GM12891 (cell line): ENCODE measurements at regions not wholly inside any gene's neighbourhood (a gene's known extent, or its start where the extent isn't known, plus 50 kb on each side); places are given as distances from the start of the nearest gene placed in this dataset.

Source experiments
- DNase-seq: peaks from one replicate; pipeline ENCODE4 v3.0.0; 2011; ENCODE audit warnings: low spot score; ENCODE audit not compliant: insufficient read length
- FAIRE-seq: peaks from 2 replicates; lab custom pipeline; 2011; peaks lifted over from hg19 to GRCh38; lab: Jason Lieb, UNC
- PAX5 ChIP-seq: IDR thresholded peaks from 2 replicates; pipeline ENCODE4 v1.6.1; 2011; ENCODE audit warnings: low read length, moderate library complexity, mild to moderate bottlenecking; ENCODE audit not compliant: insufficient read depth, severe bottlenecking
- POLR2A ChIP-seq: IDR thresholded peaks from 2 replicates; pipeline ENCODE4 v1.6.1; 2011; ENCODE audit warnings: low read depth, low read length, control low read depth
- POLR2AphosphoS5 ChIP-seq: IDR thresholded peaks from 2 replicates; pipeline ENCODE4 v1.6.1; 2011; ENCODE audit warnings: low read depth, low read length, control low read depth
- POU2F2 ChIP-seq: IDR thresholded peaks from 2 replicates; pipeline ENCODE4 v1.6.1; 2011; ENCODE audit warnings: low read depth, mild to moderate bottlenecking, control low read depth, low read length, moderate library complexity
- SPI1 ChIP-seq: IDR thresholded peaks from 2 replicates; pipeline ENCODE4 v1.6.1; 2011; ENCODE audit warnings: low read depth, low read length, control low read depth
- TAF1 ChIP-seq: IDR thresholded peaks from 2 replicates; pipeline ENCODE4 v1.6.1; 2011; ENCODE audit warnings: low read depth, low read length, control low read depth

GRCh38 chr3:18735005-18735404 is 309.9 kb upstream of the SATB1 start:
- DNase-seq (no peak), FAIRE-seq (no peak)
- TF ChIP-seq POU2F2 (no peak), PAX5 (no peak), TAF1 (no peak), SPI1 (no peak), POLR2A (no peak)

DNA sequence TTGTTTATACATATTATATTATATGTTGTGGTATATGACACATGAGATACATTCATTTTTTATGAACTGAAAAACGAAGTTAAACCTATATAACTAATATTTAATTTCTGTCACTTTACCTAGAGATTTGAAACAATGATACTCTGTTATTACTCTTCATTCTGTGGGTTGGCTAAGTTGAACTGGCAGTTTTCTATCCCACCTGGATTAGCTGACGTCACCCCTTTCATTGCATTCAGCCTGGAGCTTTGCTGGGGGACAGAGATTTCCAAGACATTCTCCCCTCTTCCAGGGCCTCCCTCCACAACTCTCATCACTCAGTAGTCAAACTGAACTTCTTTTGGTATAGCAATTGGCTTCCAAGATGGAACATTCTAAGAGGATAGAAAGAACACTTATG is 309.2 kb upstream of the SATB1 start:
- FAIRE-seq (no peak), DNase-seq (no peak)
- TF ChIP-seq POLR2AphosphoS5 = no peak
- TF ChIP-seq SPI1 = no peak
- TF ChIP-seq POU2F2 = no peak
- TF ChIP-seq PAX5 = no peak
- TF ChIP-seq TAF1 = no peak
- no peak for TF ChIP-seq POLR2A

DNA sequence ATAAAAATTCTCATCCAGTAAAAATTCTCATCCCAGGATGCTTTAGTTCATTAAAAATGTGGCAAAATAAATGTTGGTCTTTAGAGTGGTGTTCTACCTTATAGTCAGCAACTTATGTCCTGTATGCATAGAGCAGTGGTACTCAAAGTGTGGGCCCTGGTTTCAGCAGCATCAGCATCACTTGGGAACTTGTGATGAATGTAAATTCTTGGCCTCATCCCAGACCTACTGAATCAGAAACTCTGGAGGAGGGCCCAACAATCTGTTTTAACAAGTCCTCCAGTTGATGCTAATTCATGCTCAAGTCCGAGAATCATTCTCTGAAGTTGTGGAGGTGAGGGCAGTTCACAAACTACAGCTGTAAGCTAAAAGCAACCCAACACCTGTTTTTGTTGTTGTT is 307.3 kb upstream of the SATB1 start:
- TF ChIP-seq POLR2AphosphoS5 (no peak), TAF1 (no peak), PAX5 (no peak), POU2F2 (no peak), POLR2A (no peak), SPI1 (no peak)
- FAIRE-seq (no peak), DNase-seq (no peak)

- no peak for TF ChIP-seq POLR2A
- no peak for TF ChIP-seq POU2F2
- TF ChIP-seq PAX5 = no peak
- TF ChIP-seq TAF1 = no peak
- TF ChIP-seq SPI1 = no peak
- TF ChIP-seq POLR2AphosphoS5 = no peak
- no peak for FAIRE-seq
- DNase-seq = no peak
Observed at GRCh38 chr3:18730491-18730890, 305.4 kb upstream of the SATB1 start.

- no peak for TF ChIP-seq PAX5
- TF ChIP-seq TAF1 = no peak
- TF ChIP-seq POLR2AphosphoS5 = no peak
- no peak for TF ChIP-seq POU2F2
- TF ChIP-seq SPI1 = no peak
- no peak for TF ChIP-seq POLR2A
- FAIRE-seq = peak; percentile 41
- no peak for DNase-seq
Observed at GRCh38 chr3:18729671-18730070, 304.5 kb upstream of the SATB1 start.

DNA sequence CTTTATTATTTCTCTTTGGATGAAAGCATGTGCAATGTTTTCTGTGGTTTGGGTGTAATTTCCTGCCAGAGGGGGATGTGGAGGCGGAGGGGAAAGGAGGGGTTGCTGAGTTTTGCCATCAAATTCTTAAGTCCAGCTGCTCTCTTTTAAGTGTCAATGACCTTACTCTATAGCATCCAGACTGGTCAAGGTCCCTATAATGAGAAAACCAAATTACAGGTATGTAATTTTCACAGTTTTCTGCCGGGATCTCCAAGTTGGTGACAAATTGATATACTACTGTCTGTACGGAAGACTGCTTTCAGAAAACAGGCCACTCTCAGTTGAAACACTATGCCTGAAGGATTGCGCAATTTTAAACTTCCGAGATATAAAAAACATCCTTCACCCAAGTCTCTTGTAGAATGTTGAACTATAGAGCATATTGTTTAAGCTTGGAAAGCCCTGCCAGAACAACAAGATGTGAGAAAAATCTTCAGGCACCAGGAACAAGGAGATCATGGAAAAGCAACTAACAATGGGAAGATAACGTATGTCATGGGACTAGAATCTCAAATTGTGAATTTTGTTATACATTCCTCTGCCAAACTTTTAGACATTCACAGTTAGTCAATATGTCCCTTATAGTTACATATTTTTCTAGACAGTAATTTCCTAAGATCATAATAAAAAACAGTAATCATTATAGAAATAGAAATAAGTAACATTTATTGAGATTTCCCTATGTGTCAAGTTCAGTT is 300.7 kb upstream of the SATB1 start:
- DNase-seq = no peak
- TF ChIP-seq TAF1 = no peak
- no peak for TF ChIP-seq POLR2AphosphoS5
- TF ChIP-seq SPI1 = no peak
- TF ChIP-seq POLR2A = no peak
- no peak for TF ChIP-seq PAX5
- no peak for TF ChIP-seq POU2F2
- peak; percentile 59 for FAIRE-seq

DNA sequence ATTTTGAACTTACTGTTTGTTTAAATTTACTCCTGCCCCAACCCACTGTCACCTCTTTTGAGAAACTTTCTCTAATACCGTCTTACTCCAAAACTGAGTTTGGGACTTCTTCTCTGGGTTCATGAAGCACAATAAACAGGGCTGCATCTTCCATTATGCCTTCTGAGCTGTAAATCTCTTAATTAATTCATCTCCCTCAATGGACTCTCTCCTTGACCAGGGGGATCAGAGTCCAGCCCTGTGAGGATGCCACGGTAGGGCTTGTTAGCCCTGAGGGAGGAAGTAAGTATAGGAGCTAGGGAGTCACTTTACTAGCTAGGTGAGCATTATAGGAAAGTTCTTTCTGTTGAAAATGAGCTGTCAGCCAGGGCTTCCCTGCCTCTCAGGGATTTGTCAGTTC is 299.3 kb upstream of the SATB1 start:
- no peak for TF ChIP-seq POLR2AphosphoS5
- no peak for TF ChIP-seq SPI1
- TF ChIP-seq POU2F2 = no peak
- TF ChIP-seq TAF1 = no peak
- no peak for TF ChIP-seq PAX5
- no peak for TF ChIP-seq POLR2A
- DNase-seq = no peak
- FAIRE-seq = no peak

DNA sequence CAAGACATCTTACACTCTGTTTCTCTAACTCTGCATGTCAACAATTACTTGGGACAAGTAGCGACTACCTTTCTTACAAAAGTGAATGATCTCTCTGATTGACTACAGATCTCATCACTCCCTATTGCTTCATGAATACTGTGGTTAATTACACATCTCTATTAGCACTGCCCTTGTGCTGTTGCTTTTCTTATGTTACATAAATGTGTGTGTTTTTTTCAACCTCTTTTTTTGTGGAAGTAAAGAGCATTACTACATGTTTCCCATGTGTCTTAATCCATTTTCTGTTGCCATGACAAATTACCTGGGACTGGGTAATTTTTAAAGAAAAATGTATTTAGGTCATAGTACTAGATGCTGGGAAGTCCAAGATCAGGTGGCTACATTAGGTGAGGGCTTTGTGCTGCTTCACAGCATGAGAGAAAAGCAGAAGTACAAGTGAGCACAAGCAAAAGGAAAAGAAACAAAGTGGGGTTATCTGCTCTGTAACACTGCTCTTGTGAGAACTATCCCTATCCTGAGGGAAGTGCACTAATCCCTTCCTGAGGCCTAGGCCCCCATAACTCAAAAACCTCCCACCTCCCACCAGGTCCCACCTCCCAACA is 298.2 kb upstream of the SATB1 start:
- FAIRE-seq (peak; percentile 66), DNase-seq (no peak)
- no peak for TF ChIP-seq POLR2A
- TF ChIP-seq SPI1 = peak; percentile 52

- FAIRE-seq (no peak), DNase-seq (no peak)
- no peak for TF ChIP-seq POLR2AphosphoS5
- no peak for TF ChIP-seq TAF1
- no peak for TF ChIP-seq POU2F2
- no peak for TF ChIP-seq POLR2A
- no peak for TF ChIP-seq SPI1
- TF ChIP-seq PAX5 = no peak
Observed at GRCh38 chr3:18720543-18720942, 295.4 kb upstream of the SATB1 start.

- FAIRE-seq = no peak
- no peak for DNase-seq
Observed at GRCh38 chr3:18717598-18717997, 292.5 kb upstream of the SATB1 start.

GRCh38 chr3:18716821-18717220 is 291.7 kb upstream of the SATB1 start:
- peak; percentile 35 for FAIRE-seq
- DNase-seq = no peak
- no peak for TF ChIP-seq POU2F2
- no peak for TF ChIP-seq PAX5
- TF ChIP-seq POLR2A = no peak
- TF ChIP-seq POLR2AphosphoS5 = no peak
- TF ChIP-seq SPI1 = no peak
- no peak for TF ChIP-seq TAF1

More at GRCh38 chr3:18717598-18717997, 292.5 kb upstream of the SATB1 start:
- TF ChIP-seq POLR2AphosphoS5 (no peak), PAX5 (peak; percentile 13)
